ENCODE measurements at regions not wholly inside any gene's neighbourhood (a gene's known extent, or its start where the extent isn't known, plus 50 kb on each side); places are given as distances from the start of the nearest gene placed in this dataset.

DNA sequence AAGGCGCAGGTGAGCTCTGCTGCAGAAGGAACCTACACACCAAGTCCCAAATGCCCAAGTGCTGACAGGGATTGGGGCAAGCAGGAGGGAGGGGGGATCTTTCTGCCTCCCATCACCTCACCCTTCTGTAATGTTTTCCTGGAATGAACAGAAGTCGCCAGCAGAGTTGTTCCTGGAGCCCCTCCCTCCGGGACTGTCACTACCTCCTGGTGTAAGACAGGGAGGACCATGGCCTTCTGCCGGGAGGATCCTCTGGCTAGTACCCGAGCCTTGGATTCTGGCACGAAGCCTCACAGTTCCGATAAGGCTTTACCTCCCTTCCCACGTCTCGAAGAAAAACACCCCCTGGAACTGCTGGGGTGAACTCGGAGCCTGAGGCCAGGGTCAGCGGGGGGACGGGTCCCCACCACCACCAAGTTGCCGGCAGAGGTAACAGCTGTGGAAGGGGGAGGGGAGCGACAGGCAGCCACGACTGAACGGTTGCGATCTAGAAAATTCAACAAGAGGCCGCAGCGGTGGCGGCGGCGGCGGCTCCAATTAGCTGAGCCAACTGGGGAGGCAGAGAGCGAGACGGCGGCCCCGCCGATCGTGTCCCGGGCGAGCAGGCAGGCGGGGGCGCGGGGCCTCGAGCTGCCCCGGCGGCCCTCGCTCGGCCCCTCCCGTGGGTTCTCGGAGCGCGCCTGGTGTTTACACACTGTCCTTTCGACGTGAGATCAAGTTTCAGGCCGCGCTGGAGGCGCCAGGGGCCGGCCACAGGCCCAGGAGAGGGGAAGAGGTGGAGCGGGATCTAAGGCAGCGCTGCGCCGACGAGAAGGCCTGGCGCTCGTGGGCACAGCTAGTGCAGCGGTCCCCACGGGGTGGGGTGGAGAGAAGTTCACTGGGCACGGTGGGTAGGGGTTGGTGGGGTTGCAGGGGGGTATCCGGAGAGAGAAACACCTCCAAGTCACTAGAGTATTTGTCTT, 53.7 kb upstream of the BCOR start:
- TF ChIP-seq, protein P1, sequence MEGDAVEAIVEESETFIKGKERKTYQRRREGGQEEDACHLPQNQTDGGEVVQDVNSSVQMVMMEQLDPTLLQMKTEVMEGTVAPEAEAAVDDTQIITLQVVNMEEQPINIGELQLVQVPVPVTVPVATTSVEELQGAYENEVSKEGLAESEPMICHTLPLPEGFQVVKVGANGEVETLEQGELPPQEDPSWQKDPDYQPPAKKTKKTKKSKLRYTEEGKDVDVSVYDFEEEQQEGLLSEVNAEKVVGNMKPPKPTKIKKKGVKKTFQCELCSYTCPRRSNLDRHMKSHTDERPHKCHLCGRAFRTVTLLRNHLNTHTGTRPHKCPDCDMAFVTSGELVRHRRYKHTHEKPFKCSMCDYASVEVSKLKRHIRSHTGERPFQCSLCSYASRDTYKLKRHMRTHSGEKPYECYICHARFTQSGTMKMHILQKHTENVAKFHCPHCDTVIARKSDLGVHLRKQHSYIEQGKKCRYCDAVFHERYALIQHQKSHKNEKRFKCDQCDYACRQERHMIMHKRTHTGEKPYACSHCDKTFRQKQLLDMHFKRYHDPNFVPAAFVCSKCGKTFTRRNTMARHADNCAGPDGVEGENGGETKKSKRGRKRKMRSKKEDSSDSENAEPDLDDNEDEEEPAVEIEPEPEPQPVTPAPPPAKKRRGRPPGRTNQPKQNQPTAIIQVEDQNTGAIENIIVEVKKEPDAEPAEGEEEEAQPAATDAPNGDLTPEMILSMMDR (IDR thresholded peaks at IDR 0.05; ENCODE audit: control insufficient read depth, extremely low read depth, insufficient read depth), result no peak
- no peak for DNase-seq (ENCODE audit: low read depth)
- H3K4me3 ChIP-seq (ENCODE audit: low read depth, low read length), result no peak overlapping the region

DNA sequence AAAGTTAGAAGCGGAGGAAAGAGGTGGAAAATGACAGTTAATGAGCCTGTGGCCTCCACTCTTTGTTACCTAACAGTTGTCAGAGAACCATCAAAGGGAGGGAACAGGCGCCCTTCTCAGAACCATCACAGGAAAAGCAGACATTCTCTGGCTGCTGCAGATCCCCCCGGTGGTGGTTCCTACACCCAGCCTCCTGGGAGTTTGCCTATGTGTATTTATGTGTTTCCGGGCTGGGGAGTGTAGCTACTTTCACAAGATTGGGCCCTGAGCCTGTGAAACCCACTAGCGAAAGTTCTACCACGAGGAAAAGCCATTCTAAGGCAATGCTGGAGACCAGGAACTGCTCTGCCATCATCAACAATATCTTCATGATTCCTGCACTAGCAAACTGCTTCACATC, 52.7 kb upstream of the BCOR start:
- DNase-seq (ENCODE audit: low read depth), result no peak
- TF ChIP-seq, protein P1 (IDR thresholded peaks at IDR 0.05; ENCODE audit: control insufficient read depth, extremely low read depth, insufficient read depth), result no peak
- H3K4me3 ChIP-seq (ENCODE audit: low read depth, low read length), result no peak overlapping the region

DNA sequence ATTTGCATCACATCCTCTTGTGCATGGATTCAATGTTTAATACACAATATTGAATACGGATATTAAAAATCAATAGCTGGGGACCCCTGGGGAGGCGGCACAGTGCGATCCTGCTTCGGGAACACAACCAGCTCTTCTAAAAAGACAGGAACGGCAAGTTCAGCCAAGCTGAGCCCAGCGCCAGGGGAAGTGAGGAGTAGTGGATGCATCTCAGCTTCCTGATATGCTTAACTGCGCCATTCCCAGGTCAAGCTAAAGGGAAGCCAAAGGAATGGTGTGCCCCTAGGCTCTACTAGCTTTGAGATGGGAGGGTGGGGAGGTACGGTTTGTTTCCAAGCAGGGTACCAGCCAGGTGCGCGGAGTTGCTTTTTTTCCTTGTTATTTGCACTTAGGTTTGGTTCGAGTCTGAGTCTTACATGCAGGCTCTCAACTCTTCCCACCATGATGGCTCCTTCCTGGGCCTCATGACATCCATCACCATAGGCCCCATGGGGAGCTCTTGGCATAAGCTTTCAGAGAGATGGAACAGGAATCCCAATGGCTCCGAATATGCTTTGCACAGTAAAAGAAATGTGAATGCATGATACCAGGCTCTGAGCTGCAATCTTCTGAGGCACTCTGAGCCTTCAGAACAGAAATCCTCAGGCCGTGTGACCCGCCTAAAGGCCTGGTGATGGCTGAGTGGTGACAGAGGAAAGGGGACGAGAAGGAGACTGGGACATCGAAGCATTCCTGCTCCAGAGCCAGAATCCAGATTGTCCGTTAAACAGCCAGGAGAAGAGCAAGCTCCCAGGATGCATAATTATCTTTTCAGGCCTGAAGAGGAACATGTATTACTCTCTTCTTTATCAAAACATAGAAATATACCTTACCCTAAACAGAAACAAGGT, 51.8 kb upstream of the BCOR start:
- no peak overlapping the region for H3K4me3 ChIP-seq (ENCODE audit: low read depth, low read length)
- DNase-seq (ENCODE audit: low read depth), result no peak
- TF ChIP-seq, protein P1 (IDR thresholded peaks at IDR 0.05; ENCODE audit: control insufficient read depth, extremely low read depth, insufficient read depth), result no peak

DNA sequence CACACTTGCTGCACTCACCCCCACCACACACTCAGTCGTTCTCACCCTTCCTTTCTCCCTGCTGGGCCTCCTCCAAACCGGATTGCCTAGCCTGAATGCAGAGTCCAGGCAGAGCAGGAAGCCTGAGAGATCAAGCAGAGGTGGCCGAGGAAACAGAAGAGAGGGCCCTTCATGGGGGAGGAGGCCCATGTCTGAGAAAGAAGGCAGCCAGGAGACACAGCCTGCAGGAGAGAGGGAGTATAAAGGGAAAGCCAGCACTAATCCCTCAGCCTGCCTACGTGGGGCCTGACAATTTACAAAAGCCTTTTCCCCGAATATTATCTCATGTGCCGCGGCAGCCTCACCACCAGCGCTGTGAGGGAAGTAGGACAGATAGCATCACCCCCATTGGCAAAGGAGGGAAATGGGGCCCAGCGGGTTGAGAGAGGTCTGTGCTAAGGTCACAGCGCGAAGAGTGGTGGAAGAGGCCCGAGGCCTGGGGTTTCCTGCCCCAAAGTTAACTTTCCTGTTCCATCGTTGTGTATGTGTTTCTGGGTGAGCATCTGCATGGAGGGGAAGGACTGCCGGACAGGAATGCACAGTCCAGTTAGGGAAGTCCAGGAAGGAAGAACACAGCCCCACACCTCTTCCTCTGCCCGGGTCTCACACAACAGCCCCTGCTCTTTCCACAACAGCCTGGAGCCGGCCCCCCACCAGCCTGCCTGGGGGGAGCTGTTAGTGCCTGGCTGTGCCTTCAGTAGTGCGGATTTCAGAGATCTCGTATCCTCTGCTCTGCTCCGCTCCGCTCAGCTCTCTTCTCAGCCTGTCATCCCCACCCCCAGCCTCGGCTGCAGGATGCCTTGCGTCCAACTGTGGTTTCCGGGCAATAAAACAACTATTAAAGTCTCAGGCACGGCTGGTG, 50.9 kb upstream of the BCOR start:
- H3K4me3 ChIP-seq (ENCODE audit: low read depth, low read length), result no peak overlapping the region
- TF ChIP-seq, protein P1 (IDR thresholded peaks at IDR 0.05; ENCODE audit: control insufficient read depth, extremely low read depth, insufficient read depth), result no peak
- peak; percentile 32 for DNase-seq (ENCODE audit: low read depth)

DNA sequence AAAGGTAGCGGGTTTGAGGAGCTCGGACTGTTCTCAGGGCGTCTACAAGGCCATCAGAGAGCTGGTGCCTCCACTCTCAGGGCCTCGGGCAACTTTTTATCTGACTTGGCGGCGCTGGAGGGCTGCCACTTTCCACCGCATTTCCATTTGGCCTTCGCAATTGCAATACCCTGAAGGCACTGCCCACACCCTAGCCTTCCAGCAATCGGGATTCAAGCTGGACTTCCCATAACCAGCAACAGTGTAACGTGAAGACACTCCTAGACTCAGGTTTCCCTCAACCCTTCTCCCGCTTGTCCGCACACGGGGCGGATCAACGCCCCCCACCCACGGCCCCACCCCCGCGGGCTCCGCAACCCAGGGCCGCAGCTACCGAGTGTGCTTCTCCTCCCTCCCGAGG, 50.2 kb upstream of the BCOR start:
- TF ChIP-seq, protein P1 (IDR thresholded peaks at IDR 0.05; ENCODE audit: control insufficient read depth, extremely low read depth, insufficient read depth), result no peak
- no peak overlapping the region for H3K4me3 ChIP-seq (ENCODE audit: low read depth, low read length)
- no peak for DNase-seq (ENCODE audit: low read depth)
